ENCODE measurements at regions not wholly inside any gene's neighbourhood (a gene's known extent, or its start where the extent isn't known, plus 50 kb on each side); places are given as distances from the start of the nearest gene placed in this dataset.

- H3K4me3 ChIP-seq (ENCODE audit: low read depth, low read length) = no peak overlapping the region
- TF ChIP-seq POLR2A (IDR thresholded peaks at IDR 0.05; ENCODE audit: extremely low read depth, insufficient read length) (no peak), MYC (IDR thresholded peaks at IDR 0.05; ENCODE audit: low read depth, low read length) (no peak), MAX (IDR thresholded peaks at IDR 0.05; ENCODE audit: low read depth, low read length) (no peak)
- TF ChIP-seq, protein P1, sequence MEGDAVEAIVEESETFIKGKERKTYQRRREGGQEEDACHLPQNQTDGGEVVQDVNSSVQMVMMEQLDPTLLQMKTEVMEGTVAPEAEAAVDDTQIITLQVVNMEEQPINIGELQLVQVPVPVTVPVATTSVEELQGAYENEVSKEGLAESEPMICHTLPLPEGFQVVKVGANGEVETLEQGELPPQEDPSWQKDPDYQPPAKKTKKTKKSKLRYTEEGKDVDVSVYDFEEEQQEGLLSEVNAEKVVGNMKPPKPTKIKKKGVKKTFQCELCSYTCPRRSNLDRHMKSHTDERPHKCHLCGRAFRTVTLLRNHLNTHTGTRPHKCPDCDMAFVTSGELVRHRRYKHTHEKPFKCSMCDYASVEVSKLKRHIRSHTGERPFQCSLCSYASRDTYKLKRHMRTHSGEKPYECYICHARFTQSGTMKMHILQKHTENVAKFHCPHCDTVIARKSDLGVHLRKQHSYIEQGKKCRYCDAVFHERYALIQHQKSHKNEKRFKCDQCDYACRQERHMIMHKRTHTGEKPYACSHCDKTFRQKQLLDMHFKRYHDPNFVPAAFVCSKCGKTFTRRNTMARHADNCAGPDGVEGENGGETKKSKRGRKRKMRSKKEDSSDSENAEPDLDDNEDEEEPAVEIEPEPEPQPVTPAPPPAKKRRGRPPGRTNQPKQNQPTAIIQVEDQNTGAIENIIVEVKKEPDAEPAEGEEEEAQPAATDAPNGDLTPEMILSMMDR (IDR thresholded peaks at IDR 0.05; ENCODE audit: low read depth, low read length) = no peak
- DNase-seq (ENCODE audit: low read depth) = no peak
Measured at GRCh38 chr10:4648999-4649398, 177.0 kb upstream of the AKR1E2 start.

GRCh38 chr10:4647109-4647785 is 178.8 kb upstream of the AKR1E2 start:
- H3K4me3 ChIP-seq (ENCODE audit: low read depth, low read length) = no peak overlapping the region
- no peak for DNase-seq (ENCODE audit: low read depth)
- no peak for TF ChIP-seq MYC (IDR thresholded peaks at IDR 0.05; ENCODE audit: low read depth, low read length)
- TF ChIP-seq, protein P1 (IDR thresholded peaks at IDR 0.05; ENCODE audit: low read depth, low read length) = no peak

- TF ChIP-seq POLR2A (IDR thresholded peaks at IDR 0.05; ENCODE audit: extremely low read depth, insufficient read length) = no peak
- TF ChIP-seq MYC (IDR thresholded peaks at IDR 0.05; ENCODE audit: low read depth, low read length) = no peak
- TF ChIP-seq, protein P1 (IDR thresholded peaks at IDR 0.05; ENCODE audit: low read depth, low read length) = no peak
- no peak for TF ChIP-seq MAX (IDR thresholded peaks at IDR 0.05; ENCODE audit: low read depth, low read length)
- no peak for DNase-seq (ENCODE audit: low read depth)
- no peak overlapping the region for H3K4me3 ChIP-seq (ENCODE audit: low read depth, low read length)
Measured at GRCh38 chr10:4646547-4646946, 179.5 kb upstream of the AKR1E2 start.

DNA sequence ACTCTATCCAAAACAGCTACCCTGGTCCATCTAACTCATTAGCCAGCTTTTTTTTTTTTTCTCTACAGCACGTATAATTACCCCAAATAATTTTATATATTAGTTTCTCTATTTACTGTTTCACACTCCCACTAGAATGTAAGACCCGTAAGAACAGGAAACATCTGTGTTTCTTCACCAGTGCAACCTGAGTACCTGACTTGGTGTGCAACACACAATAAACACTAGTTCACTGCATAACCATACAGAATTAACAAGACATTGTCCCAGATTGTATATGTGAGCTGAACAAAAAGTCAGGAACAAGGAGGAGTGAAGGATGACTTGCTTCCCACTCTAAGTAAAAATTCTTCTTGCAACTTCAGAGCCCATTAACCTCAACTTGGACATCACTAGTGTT is 180.2 kb upstream of the AKR1E2 start:
- no peak overlapping the region for H3K4me3 ChIP-seq (ENCODE audit: low read depth, low read length)
- TF ChIP-seq, protein P1 (IDR thresholded peaks at IDR 0.05; ENCODE audit: low read depth, low read length) = no peak
- TF ChIP-seq MAX (IDR thresholded peaks at IDR 0.05; ENCODE audit: low read depth, low read length) (no peak), POLR2A (IDR thresholded peaks at IDR 0.05; ENCODE audit: extremely low read depth, insufficient read length) (no peak), MYC (IDR thresholded peaks at IDR 0.05; ENCODE audit: low read depth, low read length) (no peak)
- DNase-seq (ENCODE audit: low read depth) = no peak

DNA sequence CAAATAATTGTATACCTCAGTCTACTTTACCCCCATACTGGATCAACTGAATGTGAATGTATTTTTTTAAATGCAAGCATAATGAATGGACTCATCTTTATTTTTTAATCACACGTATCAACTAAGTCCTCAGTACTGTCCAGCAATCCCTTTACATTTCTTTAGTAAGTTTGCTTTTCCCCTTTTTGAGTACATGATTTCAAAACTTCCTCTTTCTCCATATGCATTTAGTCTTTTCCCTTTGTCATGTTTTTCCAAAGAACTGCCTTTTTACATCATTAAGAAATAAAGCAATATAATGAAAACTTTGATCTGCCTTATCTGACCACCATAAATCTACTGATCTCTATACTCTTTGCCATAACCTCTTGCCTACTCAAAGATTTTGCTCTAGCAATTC is 182.5 kb upstream of the AKR1E2 start:
- no peak for DNase-seq (ENCODE audit: low read depth)
- TF ChIP-seq MAX (IDR thresholded peaks at IDR 0.05; ENCODE audit: low read depth, low read length) (no peak), MYC (IDR thresholded peaks at IDR 0.05; ENCODE audit: low read depth, low read length) (no peak), POLR2A (IDR thresholded peaks at IDR 0.05; ENCODE audit: extremely low read depth, insufficient read length) (no peak)
- TF ChIP-seq, protein P1 (IDR thresholded peaks at IDR 0.05; ENCODE audit: low read depth, low read length) = no peak
- no peak overlapping the region for H3K4me3 ChIP-seq (ENCODE audit: low read depth, low read length)

DNA sequence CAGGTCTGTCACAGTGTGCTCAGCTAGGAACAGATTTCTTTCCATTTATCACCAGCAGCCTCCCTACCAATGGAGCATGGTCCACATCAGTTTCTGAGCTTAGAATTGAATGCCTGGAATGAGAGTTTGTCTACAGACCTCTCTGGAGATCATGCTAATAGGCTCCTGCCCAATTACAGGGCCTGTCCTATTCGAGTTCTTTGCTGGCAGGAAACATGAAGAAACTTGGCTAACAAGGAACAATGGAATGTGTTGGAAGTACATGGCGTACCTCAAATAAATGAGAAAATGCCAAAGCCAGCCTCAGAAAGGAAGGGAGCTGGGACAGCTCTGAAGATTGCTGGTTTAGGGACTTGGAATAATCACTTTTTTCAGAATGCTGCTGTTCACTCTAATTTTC is 186.0 kb upstream of the AKR1E2 start:
- no peak overlapping the region for H3K4me3 ChIP-seq (ENCODE audit: low read depth, low read length)
- no peak for DNase-seq (ENCODE audit: low read depth)
- no peak for TF ChIP-seq MYC (IDR thresholded peaks at IDR 0.05; ENCODE audit: low read depth, low read length)
- TF ChIP-seq MAX (IDR thresholded peaks at IDR 0.05; ENCODE audit: low read depth, low read length) = no peak
- no peak for TF ChIP-seq POLR2A (IDR thresholded peaks at IDR 0.05; ENCODE audit: extremely low read depth, insufficient read length)
- TF ChIP-seq, protein P1 (IDR thresholded peaks at IDR 0.05; ENCODE audit: low read depth, low read length) = no peak

Data from NB4 (cell line).